ENCODE measurements at regions not wholly inside any gene's neighbourhood (a gene's known extent, or its start where the extent isn't known, plus 50 kb on each side); places are given as distances from the start of the nearest gene placed in this dataset.
"Not testable (repeated sequence)": the region's sequence is repeated elsewhere in the genome, so short reads cannot be mapped to it uniquely, and the experiment has no call there.

GRCh38 chr5:152527358-152528052, 122.4 kb upstream of the NMUR2 start:
- DNase-seq = peak in 1 of 3 donors; percentile 22

- no peak for DNase-seq
Observed at GRCh38 chr5:152529440-152529839, 124.4 kb upstream of the NMUR2 start.

DNA sequence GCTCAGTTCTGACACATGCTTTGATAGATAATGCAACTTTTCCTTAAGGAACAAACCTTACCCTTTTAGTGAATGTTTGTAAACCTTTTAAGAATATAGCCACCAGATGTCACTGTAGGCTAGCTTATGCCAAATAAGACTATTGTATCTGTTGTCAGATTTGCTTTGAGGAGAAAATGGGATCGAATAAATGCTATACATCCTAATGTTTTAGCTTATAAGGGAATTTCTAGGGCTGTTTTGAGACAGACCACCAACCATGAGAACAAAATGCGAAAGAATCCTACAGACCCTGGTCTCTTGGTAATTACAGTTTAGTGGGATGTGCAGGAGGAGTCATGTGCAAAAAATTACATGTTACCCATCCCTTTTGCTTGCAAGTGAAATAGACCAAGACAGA, 127.6 kb upstream of the NMUR2 start:
- DNase-seq = peak; percentile 47 to 67 (median 55)

DNA sequence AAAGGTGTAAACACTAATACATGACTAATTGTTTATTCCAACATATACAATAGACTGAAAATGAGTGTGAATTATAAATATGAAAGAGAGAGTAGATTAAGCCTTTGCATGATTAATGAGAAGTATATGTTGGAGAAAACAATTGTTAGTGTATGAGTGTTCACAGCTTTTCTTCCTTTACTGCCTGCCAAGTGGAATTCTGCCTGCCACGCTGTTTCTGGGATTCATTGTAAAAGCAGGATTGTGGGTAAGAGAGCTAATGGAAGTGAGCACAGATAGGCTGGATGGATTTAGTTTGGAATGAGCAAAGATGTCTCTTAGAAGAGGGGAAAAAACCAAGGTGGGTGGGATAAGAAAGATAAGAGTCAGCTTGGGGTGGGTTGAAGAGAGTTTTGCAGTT, 129.6 kb upstream of the NMUR2 start:
- peak in 1 of 3 donors; percentile 24 for DNase-seq

GRCh38 chr5:152542741-152543140, 137.7 kb upstream of the NMUR2 start:
- DNase-seq = peak; percentile 17 to 49 (median 36)

DNA sequence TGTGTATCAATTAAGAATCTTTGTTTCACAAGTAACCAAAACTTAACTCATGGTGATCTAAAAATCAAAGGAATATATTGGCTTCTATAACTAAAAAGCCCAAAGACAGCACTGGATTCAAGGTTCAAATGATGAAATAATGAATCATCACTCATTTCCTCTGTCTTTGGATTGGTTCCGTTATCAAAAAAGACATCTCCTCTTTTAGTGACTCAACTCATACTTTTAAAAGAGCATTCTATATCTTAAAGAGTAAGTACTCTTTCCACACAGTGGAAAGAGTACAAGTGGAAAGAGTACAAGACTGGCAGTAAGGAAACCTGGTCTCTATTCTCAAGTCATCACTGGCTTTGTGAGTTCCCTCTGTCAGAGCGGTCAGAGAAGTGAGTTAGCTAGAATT, 141.4 kb upstream of the NMUR2 start:
- DNase-seq = no peak

DNA sequence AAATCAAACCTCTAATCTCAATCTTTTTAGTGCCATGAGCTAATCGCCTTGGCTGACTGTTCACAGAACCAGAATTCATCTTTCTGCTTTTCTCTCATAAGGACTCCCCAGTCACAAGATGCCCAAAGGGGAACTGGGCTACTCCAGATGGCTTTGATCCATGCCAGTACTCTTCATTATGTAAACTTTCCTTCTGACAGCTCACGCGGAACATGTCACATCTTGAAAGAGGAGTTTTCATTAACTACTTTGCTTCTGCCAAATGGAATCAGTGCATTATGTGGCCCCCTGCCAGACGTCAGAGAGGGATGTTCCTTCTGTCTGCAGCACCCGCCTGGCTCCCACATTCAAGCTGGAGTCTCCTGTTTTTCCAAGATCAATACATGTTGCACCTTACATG, 142.1 kb upstream of the NMUR2 start:
- DNase-seq = no peak

DNA sequence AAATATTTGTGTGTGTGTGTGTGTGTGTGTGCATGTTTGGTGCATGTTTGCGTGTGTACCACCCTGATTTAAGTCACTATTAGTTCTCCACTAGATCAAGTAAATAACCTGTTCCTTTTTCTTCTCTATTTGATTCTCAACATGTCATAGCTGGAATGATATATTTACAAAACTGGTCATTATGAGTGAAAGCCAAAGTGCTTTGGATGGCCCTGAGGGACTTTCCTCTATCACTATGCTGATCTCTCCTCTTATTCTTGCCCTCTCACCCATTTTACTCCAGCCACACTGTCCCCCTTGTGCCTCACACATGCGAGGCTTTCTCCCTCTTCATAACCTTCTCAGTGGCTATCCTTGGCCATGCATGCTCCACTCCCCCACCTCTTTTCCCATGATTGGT, 144.6 kb upstream of the NMUR2 start:
- DNase-seq = no peak

DNA sequence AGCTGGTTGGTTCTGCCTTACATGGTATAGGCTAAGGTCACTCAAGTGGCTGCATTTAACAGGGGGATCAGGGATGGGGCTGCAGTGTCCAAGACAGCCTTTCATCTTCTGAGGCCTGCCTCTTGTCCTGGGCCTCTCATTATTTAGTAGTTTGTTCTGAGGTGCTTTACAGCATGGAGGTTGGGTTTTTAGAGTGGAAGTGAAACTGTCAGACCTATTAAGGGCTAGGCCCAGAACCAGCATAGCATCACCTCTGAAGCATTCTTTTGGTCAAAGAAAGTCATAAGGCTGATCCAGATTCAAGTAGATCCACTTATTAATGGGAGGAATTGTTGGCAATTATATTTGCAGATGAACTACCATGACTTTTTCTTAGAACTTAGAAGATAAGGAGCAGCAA, 146.0 kb upstream of the NMUR2 start:
- no peak for DNase-seq

DNA sequence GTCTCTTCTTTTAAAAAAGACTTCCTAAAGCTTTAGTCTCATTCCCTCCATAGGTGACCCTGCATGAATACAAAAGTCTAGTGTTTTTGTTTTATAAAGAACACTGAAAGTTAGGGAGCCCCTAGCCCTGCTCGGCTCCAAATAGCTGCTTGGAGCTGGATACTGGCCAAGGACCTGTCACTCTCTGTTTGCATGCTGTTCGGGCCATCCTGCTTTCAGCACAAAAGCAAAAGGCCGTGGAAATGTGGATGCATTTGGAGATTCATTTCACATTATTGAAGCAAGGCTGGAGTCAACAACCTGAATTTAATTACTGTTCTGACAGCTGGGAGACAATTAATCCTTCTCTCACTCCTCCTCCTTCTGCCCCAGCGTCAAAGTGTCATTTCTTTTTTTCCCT, 151.7 kb upstream of the NMUR2 start:
- DNase-seq = no peak

GRCh38 chr5:152560512-152561137, 155.5 kb upstream of the NMUR2 start:
- peak; percentile 41 to 63 (median 53) for DNase-seq

GRCh38 chr5:152568016-152568415, 162.9 kb upstream of the NMUR2 start:
- peak; percentile 5 to 33 (median 20) for DNase-seq

DNA sequence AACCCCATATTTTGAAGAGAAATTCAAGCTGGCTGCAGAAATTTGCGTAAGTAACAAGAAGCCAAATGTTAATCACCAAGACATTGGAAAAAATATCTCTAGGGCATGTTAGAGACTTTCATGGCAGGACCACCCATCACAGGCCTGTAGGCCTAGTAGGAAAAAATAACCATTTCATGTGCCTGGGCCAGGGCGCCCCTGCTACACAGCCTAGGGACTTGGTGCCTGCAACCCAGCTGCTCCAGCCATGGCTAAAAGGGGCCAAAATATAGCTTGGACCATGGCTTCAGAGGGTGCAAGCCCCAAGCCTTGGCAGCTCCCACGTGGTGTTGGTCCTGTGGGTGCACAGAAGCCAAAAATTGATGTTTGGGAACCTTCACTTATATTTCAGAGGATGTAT, 167.7 kb upstream of the NMUR2 start:
- no peak for DNase-seq

DNA sequence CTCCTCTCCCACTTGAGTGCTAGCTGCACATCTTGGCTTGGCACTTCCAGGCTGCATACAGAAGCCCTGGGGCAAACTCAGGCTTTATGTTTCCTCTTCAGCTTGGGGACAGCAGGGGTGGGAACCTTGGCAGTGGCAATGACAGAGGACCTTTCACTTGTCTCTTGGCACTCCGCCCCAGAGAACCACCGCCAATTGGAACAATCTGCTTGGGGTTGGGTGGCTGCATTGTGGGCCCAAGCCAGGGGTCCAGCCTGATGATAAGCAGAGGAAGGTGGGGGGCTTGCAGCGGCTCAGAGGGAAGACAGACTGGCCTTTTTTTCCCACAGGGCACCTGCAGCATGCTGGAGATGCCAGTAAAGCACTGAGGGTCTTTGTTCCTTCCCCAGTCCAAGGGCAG, 179.0 kb upstream of the NMUR2 start:
- no peak for DNase-seq

GRCh38 chr5:152592416-152592815, 187.3 kb upstream of the NMUR2 start:
- no peak for DNase-seq

GRCh38 chr5:152593388-152593787, 188.3 kb upstream of the NMUR2 start:
- DNase-seq = no peak

GRCh38 chr5:152595405-152595804, 190.3 kb upstream of the NMUR2 start:
- peak in 1 of 3 donors; percentile 44 for DNase-seq

DNA sequence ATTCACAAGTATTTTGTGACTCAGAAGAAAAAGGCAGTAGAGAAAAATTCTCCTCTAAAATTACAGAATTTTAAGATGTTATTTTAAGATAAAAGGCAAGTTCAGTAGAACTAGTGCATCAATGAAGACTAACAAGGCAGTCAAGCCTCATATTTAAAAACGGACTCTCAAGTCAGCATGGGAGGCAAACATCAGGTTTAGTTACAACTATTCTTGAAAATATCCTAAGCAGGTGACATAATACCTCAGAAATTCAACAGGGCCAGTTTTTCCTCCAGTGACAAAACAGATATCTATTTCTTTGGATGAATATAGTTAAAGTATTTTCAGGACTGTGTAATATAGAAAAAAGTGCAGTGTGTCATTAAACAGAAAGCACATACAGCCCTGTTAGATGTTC, 194.0 kb upstream of the NMUR2 start:
- DNase-seq = no peak

DNA sequence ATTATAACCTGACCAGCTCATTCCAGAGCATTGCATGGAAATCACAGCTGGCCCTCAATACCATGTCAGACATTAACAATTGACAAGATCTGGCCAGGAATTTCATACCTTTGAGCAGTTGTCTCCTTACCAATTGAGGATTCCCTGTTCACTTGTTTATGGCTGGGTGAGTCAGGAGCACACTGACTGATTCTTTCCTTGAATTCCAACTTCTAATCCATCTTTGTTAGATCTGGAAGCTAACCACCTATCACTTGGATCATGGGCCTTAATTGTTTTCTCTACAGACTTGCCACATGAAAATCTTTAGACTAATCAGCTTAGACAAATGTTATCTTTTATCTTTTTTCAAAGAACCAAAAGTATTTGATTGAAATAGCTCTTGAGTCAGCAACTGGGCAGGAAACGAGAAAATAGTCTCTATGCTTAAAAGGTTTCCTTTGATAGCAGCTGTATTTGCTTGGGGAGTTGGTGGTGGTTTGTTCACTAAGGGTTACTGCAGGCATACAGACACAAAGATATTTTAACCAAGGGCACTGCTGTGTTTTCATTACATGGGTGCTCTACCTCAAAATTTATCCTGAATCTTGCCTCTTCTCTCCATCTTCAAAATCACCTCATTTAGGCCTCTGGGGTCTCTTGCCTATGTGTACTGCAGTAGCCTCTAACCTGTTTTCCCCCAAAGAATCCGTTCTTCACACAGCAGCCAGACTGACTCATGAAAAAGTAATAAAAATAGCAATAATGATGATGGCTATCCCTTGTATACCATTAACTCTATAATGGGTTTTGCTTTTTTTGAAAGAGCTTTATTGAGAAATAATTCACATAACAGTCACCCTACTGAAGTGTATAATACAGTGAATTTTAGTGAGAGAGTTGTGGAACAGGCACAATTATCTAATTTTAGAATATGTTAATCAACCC, 197.0 kb upstream of the NMUR2 start:
- no peak for DNase-seq

DNA sequence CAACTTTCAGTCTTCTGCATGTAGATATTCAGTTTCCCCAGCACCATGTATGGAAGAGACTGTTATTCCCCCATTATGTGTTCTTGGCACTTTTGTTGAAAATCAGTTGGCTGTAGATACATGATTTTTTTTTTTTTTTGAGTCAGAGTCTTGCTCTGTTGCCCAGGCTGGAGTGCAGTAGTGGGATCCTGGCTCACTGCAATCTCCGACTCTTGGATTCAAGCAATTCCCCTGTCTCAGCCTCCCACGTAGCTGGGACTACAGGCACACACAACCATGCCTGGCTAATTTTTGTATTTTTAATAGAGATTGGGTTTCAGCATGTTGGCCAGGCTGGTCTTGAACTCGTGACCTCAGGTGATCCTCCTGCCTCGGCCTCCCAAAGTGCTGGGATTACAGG, 201.0 kb upstream of the NMUR2 start:
- DNase-seq = not testable (repeated sequence)

DNA sequence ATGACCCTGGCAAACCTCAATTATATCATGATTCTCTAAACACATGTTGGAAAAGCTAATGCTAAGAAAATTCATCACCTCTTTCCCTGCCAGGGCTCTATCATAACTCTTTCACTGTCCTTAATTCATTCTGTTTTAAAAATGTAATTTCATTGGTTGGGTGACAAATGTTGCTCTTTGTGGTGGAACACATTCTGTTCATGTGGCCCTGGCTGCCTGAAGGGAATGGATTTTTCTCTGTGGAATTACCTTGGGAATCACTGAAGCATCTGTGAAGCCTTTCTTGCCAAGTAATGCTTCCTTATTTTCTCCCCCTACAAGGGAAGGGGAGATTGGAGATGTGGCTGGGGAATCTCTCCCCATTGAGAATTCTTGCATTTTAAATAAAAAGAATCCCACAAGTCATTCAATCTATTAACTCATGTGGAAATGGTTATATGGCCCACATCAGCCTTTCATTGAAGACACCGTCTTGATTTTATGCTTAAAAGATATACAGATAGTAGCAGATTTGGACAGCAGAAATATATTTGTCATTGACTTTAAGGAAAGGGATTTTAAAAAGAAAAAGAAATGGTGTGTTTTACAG, 201.8 kb upstream of the NMUR2 start:
- peak in 1 of 3 donors; percentile 43 for DNase-seq

Measured in muscle of back (tissue), 3 donors.